PC-9 (cell line): ENCODE measurements at regions not wholly inside any gene's neighbourhood (a gene's known extent, or its start where the extent isn't known, plus 50 kb on each side); places are given as distances from the start of the nearest gene placed in this dataset.

Source experiments
- BruUV-seq: library from RNA; stranded (reverse); fragments of 400-500 nt; replicated peaks from 2 replicates; lab custom pipeline; 2021; lab: Mats Ljungman, UMichigan
- CTCF ChIA-PET: fragments of 300-600 bp; sonication (Branson Sonifier 250); formaldehyde crosslinking; loops from one replicate; lab custom pipeline; 2022; ENCODE audit warnings: antibody characterized with exemption; lab: Charles Lee
- POLR2A ChIA-PET: fragments of 300-600 bp; sonication (Branson Sonifier 250); formaldehyde crosslinking; loops from one replicate; lab custom pipeline; 2022; ENCODE audit warnings: antibody characterized with exemption; ENCODE audit not compliant: unreplicated experiment; lab: Charles Lee
- DNase-seq, 2 experiments: peaks; one replicate each; pipeline versions ENCODE4 v3.0.0 to v3.0.0-alpha.2; 2015 to 2022; ENCODE audit warnings: mixed read lengths in 1 of 2
- H2AFZ ChIP-seq: fragments of 200-600 bp; sonication (generic); 2 replicates; pipeline ENCODE4 v1.8.1; 2017; ENCODE audit warnings: antibody characterized with exemption
- H3F3A ChIP-seq: fragments of 200-600 bp; sonication (generic); 2 replicates; pipeline ENCODE4 v1.8.1; 2017; ENCODE audit warnings: antibody characterized with exemption, mild to moderate bottlenecking, low read depth; ENCODE audit not compliant: insufficient read depth
- H3K27ac ChIP-seq: fragments of 200-600 bp; sonication (generic); 2 replicates; pipeline ENCODE4 v1.6.1; 2016; ENCODE audit warnings: mixed run types
- H3K27me3 ChIP-seq: fragments of 200-600 bp; sonication (generic); 2 replicates; pipeline ENCODE4 v1.6.1; 2016; ENCODE audit warnings: low read depth, mixed run types; ENCODE audit not compliant: insufficient read depth
- H3K36me3 ChIP-seq: fragments of 200-600 bp; sonication (generic); 2 replicates; pipeline ENCODE4 v1.6.1; 2016; ENCODE audit warnings: low read depth, mixed run types
- H3K4me1 ChIP-seq: fragments of 200-600 bp; sonication (generic); replicated peaks from 2 replicates; pipeline ENCODE4 v1.6.1; 2016; ENCODE audit warnings: mixed run types; ENCODE audit not compliant: insufficient read depth
- H3K4me2 ChIP-seq: fragments of 200-600 bp; sonication (generic); 2 replicates; pipeline ENCODE4 v1.6.1; 2017; ENCODE audit warnings: mixed run types
- H3K4me3 ChIP-seq: fragments of 200-600 bp; sonication (generic); 2 replicates; pipeline ENCODE4 v1.6.1; 2016; ENCODE audit warnings: mixed run types
- H3K79me2 ChIP-seq: fragments of 200-600 bp; sonication (generic); 2 replicates; pipeline ENCODE4 v1.6.1; 2017; ENCODE audit warnings: low read depth, mixed run types
- H3K9me2 ChIP-seq: fragments of 200-600 bp; sonication (generic); 2 replicates; pipeline ENCODE4 v1.8.1; 2017; ENCODE audit warnings: mild to moderate bottlenecking; ENCODE audit not compliant: insufficient read depth
- H3K9me3 ChIP-seq: fragments of 200-600 bp; sonication (generic); 2 replicates; pipeline ENCODE4 v1.8.1; 2016; ENCODE audit warnings: low read depth; ENCODE audit not compliant: insufficient read depth
- H4K20me1 ChIP-seq: fragments of 200-600 bp; sonication (generic); 2 replicates; pipeline ENCODE4 v1.8.1; 2017; ENCODE audit not compliant: insufficient read depth
- CTCF ChIP-seq: fragments of 200-600 bp; sonication (generic); conservative IDR thresholded peaks from 2 replicates; pipeline ENCODE4 v1.6.1; 2017; ENCODE audit warnings: mixed run types, antibody characterized with exemption, mild to moderate bottlenecking, moderate library complexity
- EZH2 ChIP-seq: fragments of 200-600 bp; sonication (generic); IDR thresholded peaks from 2 replicates; pipeline ENCODE4 v1.8.0; 2017; ENCODE audit warnings: antibody characterized with exemption, low read depth
- intact Hi-C: fragments of 100-400 bp; cut with micrococcal nuclease; formaldehyde crosslinking; loops from one replicate; pipeline ENCODE4 v1.10.0; 2022; ENCODE audit not compliant: unreplicated experiment

- intact Hi-C loops: no loop called here
- Histone ChIP-seq H3K4me3 (no peak overlapping the region), H3K4me1 (no peaks in the 10 kb centered on the region), H3K9me3 (no peaks in the 10 kb centered on the region), H3K27ac (no peak overlapping the region), H3K36me3 (no peaks in the 10 kb centered on the region), H4K20me1 (no peaks in the 10 kb centered on the region), H3K9me2 (no peaks in the 10 kb centered on the region), H3K4me2 (no peak overlapping the region), H3K79me2 (no peaks in the 10 kb centered on the region), H2AFZ (no peak overlapping the region), H3K27me3 (peaks cover 39% of the 10 kb centered on the region), H3F3A (no peaks in the 10 kb centered on the region)
- no peak for TF ChIP-seq EZH2
- no peak for TF ChIP-seq CTCF
- ChIA-PET CTCF (no interaction called here), POLR2A (no interaction called here)
- DNase-seq: no peak
- BruUV-seq: no TSS peak
Measured at GRCh38 chr10:131733596-131733995, 167.2 kb upstream of the PPP2R2D start.

DNA sequence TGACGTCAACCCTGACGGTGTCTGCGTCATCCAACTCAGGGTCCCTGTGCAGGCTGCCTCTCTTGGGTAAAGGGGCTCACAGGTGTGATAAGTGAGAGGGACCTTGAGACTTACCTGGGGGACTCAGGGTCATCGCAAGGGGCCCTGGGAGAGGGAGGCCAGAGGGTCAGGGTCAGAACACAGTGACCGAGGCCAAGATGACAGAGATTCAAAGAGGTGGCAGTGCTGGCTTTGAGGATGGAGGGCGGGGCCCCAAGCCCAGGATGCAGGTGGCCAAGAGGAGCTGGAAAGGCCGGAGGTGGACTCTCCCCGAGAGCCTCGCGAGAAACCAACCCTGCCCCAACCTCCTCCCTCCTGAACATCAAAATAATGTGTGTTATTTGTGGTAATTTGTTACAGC is 165.2 kb upstream of the PPP2R2D start:
- H3K9me2 ChIP-seq: no peaks in the 10 kb centered on the region
- no peak overlapping the region for H3K4me2 ChIP-seq
- DNase-seq: no peak
- no peaks in the 10 kb centered on the region for H3K36me3 ChIP-seq
- no TSS peak for BruUV-seq
- peaks cover 30% of the 10 kb centered on the region for H3K27me3 ChIP-seq
- ChIA-PET POLR2A (no interaction called here), CTCF (no interaction called here)
- H3F3A ChIP-seq: no peaks in the 10 kb centered on the region
- no peak overlapping the region for H2AFZ ChIP-seq
- H3K4me1 ChIP-seq: no peaks in the 10 kb centered on the region
- intact Hi-C loops: no loop called here
- H3K4me3 ChIP-seq: no peak overlapping the region
- TF ChIP-seq EZH2: no peak
- no peak for TF ChIP-seq CTCF
- no peak overlapping the region for H3K27ac ChIP-seq
- no peaks in the 10 kb centered on the region for H4K20me1 ChIP-seq
- no peaks in the 10 kb centered on the region for H3K9me3 ChIP-seq
- H3K79me2 ChIP-seq: no peaks in the 10 kb centered on the region

DNA sequence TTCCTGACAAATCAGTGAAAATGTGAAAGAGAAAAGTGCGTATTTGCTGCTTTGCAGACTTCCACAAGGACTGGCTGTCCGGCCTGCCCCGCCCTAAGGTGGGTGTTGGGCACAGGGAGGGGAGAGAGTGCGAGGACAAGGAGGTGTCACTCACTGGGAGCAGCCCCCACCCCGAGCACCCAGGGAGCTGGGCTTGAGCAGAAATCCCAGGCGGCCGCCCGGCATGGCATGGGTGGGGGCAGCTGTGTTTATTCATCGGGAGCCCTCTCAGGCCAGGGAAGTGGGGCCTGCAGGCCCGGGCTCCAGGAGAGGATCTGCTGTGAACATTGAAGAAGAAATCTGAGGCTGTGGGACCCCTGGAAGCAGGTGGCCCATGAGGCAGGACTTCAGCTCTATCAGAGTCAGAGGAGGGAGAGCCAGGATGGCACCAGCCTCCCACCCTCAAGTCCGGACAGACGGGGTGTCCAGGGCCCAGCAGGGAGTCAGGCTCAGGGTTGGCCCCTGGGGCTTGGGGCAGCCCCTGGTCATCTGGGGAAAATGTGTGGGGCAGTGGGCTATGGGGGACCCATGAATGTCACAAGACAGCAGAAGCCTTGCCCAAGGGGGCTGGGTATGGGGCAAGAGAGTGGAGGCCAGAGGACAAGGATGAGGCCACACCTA is 164.4 kb upstream of the PPP2R2D start:
- no peak for TF ChIP-seq CTCF
- TF ChIP-seq EZH2: no peak
- Histone ChIP-seq H3K36me3 (no peaks in the 10 kb centered on the region), H3K4me1 (no peaks in the 10 kb centered on the region), H3K27me3 (peaks cover 32% of the 10 kb centered on the region), H4K20me1 (no peaks in the 10 kb centered on the region), H3K27ac (no peak overlapping the region), H3K4me2 (no peak overlapping the region), H3K9me3 (no peaks in the 10 kb centered on the region), H3K79me2 (no peaks in the 10 kb centered on the region), H3F3A (no peaks in the 10 kb centered on the region), H2AFZ (no peak overlapping the region), H3K4me3 (no peak overlapping the region), H3K9me2 (no peaks in the 10 kb centered on the region)
- POLR2A ChIA-PET: no interaction called here
- no peak for DNase-seq
- CTCF ChIA-PET: no interaction called here
- no TSS peak for BruUV-seq
- intact Hi-C loops: no loop called here
